GM12891 (cell line): ENCODE measurements at regions not wholly inside any gene's neighbourhood (a gene's known extent, or its start where the extent isn't known, plus 50 kb on each side); places are given as distances from the start of the nearest gene placed in this dataset.

Source experiments
- DNase-seq: peaks from one replicate; pipeline ENCODE4 v3.0.0; 2011; ENCODE audit warnings: low spot score; ENCODE audit not compliant: insufficient read length
- FAIRE-seq: peaks from 2 replicates; lab custom pipeline; 2011; peaks lifted over from hg19 to GRCh38; lab: Jason Lieb, UNC
- PAX5 ChIP-seq: IDR thresholded peaks from 2 replicates; pipeline ENCODE4 v1.6.1; 2011; ENCODE audit warnings: low read length, moderate library complexity, mild to moderate bottlenecking; ENCODE audit not compliant: insufficient read depth, severe bottlenecking
- POLR2A ChIP-seq: IDR thresholded peaks from 2 replicates; pipeline ENCODE4 v1.6.1; 2011; ENCODE audit warnings: low read depth, low read length, control low read depth
- POLR2AphosphoS5 ChIP-seq: IDR thresholded peaks from 2 replicates; pipeline ENCODE4 v1.6.1; 2011; ENCODE audit warnings: low read depth, low read length, control low read depth
- POU2F2 ChIP-seq: IDR thresholded peaks from 2 replicates; pipeline ENCODE4 v1.6.1; 2011; ENCODE audit warnings: low read depth, mild to moderate bottlenecking, control low read depth, low read length, moderate library complexity
- SPI1 ChIP-seq: IDR thresholded peaks from 2 replicates; pipeline ENCODE4 v1.6.1; 2011; ENCODE audit warnings: low read depth, low read length, control low read depth
- TAF1 ChIP-seq: IDR thresholded peaks from 2 replicates; pipeline ENCODE4 v1.6.1; 2011; ENCODE audit warnings: low read depth, low read length, control low read depth

DNA sequence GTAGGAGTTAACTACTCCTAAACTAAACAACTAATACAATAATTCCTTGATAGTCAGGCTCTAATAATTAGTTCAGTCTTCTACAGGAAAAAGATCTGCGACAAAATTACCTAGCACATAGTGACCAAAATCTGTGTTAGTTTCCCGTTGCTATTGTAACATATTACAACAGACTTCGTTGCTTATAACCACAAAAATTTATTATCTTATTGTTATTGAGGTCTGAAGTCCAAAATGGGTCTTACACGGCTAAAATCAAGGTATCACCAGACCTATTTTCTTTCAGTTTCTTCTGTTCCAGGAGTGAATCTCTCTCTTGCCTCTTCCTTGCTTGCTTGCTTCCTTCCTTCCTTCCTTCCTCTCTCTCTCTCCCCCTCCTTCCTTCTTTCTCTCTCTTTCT lies 993.6 kb upstream of the SPRY2 start:
- no peak for FAIRE-seq
- no peak for DNase-seq
- TF ChIP-seq PAX5 (no peak), POLR2AphosphoS5 (no peak), POU2F2 (no peak), POLR2A (no peak), SPI1 (no peak), TAF1 (no peak)

DNA sequence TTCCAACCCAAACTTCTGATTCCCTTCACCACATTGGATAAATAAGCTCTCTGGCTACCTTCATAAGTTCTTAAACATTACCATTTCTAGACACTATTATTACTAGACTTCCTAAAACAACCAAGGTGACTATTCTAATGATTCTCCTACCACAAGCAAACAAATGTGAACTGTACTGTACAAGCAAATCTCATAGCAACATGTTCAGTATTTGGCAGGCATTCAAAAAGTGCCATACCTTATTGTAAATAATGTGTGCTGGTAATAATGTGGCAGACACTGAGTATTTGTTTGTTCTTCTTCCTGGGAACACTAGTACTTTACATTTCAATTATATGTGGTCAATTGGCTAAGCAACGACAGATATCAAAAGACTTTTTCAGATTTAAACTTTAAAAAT lies 986.0 kb upstream of the SPRY2 start:
- FAIRE-seq (no peak), DNase-seq (no peak)
- TF ChIP-seq POU2F2 (no peak), POLR2A (no peak), POLR2AphosphoS5 (no peak), SPI1 (no peak), TAF1 (no peak), PAX5 (no peak)

DNA sequence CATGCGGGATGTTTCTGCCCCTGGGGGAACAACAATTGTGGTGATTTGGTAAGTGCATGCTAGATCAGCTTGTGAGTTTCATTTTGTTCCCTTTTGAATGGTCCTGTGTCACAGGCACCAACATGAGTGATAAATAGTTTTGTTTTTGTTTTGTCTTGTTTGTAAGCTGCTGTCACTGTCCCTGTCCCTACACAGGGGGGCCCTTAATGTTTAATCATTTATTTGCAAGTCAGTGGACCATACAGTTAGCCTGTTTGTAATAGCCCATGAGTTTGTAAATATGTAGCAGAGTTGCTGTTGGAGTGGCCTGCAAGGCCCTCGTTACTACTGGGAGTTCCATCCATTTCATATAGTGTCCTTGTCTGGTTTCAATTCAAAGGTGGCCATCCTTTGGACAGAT lies 979.6 kb upstream of the SPRY2 start:
- FAIRE-seq (no peak), DNase-seq (no peak)
- no peak for TF ChIP-seq TAF1
- TF ChIP-seq SPI1, result no peak
- no peak for TF ChIP-seq POU2F2
- TF ChIP-seq PAX5, result no peak
- no peak for TF ChIP-seq POLR2AphosphoS5
- TF ChIP-seq POLR2A, result no peak

DNA sequence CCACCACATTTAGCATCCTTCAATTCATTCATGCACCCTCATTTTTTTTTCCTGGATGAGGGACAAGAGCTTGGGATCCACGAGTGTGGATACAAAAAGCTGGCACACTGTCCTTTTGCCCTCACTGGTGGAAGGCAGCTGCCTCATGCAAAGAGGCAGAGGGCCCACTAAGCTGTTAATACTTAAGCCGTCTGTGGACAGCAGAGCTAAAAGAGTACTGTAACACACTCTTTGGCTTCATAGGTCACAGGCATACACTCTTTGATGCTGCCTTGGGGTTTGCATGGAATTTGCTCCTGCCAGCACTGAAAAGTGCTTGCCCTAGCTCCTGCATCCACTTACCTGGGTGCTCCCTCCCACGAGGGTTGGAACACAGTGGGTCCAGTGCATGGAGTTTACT lies 978.4 kb upstream of the SPRY2 start:
- TF ChIP-seq SPI1 (no peak), POLR2AphosphoS5 (no peak), POU2F2 (no peak), TAF1 (no peak), POLR2A (no peak), PAX5 (no peak)
- DNase-seq (no peak), FAIRE-seq (no peak)

DNA sequence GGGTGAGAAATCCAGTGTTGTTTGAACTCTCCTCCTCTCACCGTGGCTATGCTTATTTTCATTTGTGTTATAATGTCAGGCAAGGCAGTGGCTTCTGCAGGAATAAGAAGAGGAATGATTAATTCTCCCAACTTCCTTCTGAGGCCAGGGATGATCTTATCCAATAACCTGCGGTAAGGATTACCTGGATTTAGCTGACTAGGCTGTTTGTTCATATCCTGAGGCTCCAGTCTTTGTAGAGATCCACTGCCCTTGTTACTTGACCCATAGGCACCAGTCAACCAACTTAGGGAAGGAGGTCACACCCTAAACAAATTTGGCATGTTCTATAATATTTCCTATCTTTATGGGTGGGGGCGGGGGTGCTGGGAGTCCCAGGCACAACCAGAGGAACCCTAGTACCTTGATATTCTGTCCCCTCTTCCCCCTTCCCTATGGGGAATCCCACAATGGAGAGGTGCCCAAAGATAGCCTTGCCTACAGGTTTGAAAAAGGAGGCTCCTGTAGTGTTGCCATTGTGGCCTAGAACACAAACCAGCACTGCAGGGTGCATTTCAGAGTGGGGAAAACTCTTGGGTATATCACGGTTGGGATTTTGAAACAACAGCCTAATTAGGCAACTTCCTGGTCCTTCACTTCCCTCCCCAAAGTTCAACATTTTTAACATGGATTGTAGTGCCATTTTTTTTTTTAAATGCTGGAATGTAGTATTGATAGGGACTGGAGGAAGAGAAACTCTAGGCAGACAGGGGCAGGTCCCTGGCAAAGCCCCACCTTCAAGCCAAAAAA lies 977.5 kb upstream of the SPRY2 start:
- no peak for DNase-seq
- FAIRE-seq, result no peak
- no peak for TF ChIP-seq POLR2AphosphoS5
- no peak for TF ChIP-seq POU2F2
- TF ChIP-seq POLR2A, result no peak
- TF ChIP-seq PAX5, result no peak
- no peak for TF ChIP-seq SPI1
- TF ChIP-seq TAF1, result no peak

DNA sequence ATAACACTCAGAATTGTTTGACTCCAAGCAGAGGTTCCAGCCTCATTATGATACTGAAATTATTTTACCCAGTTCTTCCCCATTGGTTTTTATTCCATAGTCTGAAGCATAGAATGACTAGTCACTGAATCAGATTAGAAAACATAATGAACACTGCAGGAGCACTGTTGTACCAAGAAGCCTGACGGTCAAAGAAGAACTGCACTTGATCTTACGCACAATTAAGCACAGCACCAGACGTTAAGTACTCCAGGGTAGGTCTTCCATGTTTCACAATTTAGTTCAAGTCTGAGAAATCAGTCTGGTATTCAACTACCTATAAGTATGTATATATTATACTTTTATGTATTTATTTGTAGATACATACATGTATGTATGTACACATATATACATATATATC lies 973.5 kb upstream of the SPRY2 start:
- no peak for DNase-seq
- TF ChIP-seq POLR2A (no peak), SPI1 (no peak), POLR2AphosphoS5 (no peak), POU2F2 (no peak), TAF1 (no peak), PAX5 (no peak)
- no peak for FAIRE-seq

DNA sequence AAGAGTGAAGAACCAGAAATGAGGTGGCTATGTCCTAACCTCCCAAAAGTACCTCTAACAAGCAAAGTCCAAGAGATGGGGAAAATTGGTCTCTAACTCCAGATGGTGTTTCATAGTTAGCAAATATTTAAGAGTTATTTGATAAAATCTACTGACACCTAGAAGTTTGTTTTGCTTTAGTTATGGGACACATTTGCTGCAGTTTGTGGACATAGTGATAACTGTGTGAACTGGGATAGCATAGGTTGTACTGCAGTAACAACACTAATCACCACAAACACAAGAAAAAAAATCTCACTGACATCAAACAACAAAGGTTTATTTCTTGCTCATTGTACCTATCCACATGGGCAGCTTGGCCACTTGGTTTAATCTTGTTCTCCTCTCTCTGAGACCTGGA lies 965.0 kb upstream of the SPRY2 start:
- TF ChIP-seq TAF1, result no peak
- TF ChIP-seq POU2F2, result no peak
- TF ChIP-seq PAX5, result no peak
- no peak for TF ChIP-seq SPI1
- TF ChIP-seq POLR2A, result no peak
- no peak for TF ChIP-seq POLR2AphosphoS5
- DNase-seq, result no peak
- FAIRE-seq, result no peak

DNA sequence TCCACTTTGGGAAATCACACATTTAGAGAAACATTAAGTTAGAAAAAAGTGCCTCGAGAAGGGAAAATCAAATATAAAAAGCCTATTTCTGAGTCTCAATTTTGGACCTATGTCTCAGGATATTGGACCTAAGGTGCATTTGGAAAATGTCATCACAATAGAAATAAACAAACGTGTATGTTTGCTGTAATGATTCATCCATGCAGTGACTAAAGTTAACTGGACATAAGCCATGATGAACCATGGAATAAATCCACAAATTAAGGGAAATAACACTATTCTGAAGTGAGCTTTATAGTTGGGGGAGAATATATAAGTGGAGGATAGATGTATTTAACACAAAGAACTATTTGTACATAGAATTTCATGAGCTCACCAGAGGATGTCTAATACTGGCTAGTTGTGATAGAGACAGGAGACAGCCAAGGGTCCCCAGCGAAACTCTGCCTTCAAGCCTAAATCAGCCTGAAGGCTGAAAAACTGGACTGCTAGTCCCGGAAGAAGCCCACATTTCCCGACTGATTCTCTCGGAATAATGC lies 963.3 kb upstream of the SPRY2 start:
- DNase-seq (no peak), FAIRE-seq (no peak)
- TF ChIP-seq TAF1, result no peak
- no peak for TF ChIP-seq POLR2A

DNA sequence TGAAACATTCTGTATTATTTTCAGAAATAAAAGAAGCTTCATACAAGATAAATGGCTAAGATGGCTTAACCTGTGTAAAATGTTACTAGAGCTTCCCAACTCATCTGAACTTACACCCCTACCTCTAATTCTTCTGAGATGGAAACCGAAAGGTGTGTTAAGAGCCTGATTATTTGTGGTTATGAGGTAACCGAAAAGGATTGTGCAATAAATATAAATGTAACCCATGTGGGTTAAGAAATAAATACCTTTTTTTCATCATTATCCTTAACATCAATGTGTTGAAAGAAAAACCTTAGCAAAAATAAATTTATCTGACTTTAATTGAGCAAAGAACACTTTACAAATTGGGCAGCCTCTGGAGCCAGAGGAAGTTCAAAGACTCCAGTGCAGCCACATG lies 961.8 kb upstream of the SPRY2 start:
- TF ChIP-seq POLR2AphosphoS5, result no peak
- DNase-seq (no peak), FAIRE-seq (no peak)

DNA sequence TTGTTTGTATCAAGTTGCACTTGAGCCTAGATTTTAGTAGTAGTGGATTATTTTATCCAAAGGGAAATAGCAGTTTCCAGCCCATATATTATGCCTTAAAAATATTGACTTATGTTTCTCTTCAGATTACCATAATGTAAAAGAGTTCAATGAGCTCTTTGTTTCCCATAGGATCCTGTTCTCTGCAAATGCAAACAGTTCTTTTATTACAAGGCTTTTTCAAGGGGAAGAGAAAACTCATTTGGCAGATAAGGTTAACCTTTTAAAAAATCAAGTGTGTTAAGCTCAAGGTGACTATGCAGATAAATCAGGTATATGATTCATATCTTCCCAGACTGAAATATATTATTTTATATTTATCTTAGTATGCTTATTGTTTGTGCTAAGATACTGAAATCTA lies 961.2 kb upstream of the SPRY2 start:
- TF ChIP-seq SPI1 (no peak), POLR2AphosphoS5 (no peak), PAX5 (no peak), POU2F2 (no peak), POLR2A (no peak), TAF1 (no peak)
- FAIRE-seq, result no peak
- DNase-seq, result no peak
